Transverse colon (tissue), 1 donor: ENCODE measurements at regions not wholly inside any gene's neighbourhood (a gene's known extent, or its start where the extent isn't known, plus 50 kb on each side); places are given as distances from the start of the nearest gene placed in this dataset.

Source experiments
- EP300 ChIP-seq: sonication (generic); formaldehyde crosslinking; IDR thresholded peaks from one replicate; pipeline ENCODE4 v1.6.1; 2017; ENCODE audit warnings: antibody characterized with exemption, low read depth
- POLR2A ChIP-seq: fragments of 450-650 bp; IDR thresholded peaks from one replicate; pipeline ENCODE4 v1.6.1; 2016; ENCODE audit warnings: antibody characterized with exemption, mild to moderate bottlenecking, moderate library complexity

GRCh38 chr18:2424420-2424819, 146.9 kb downstream of the METTL4 start:
- TF ChIP-seq EP300 (no peak), POLR2A (no peak)
